Stimulated activated CD4-positive, alpha-beta T cell treated with anti-CD3 and anti-CD28 coated beads, Interleukin-4, amount 100 ng/mL, for 1 hour (primary cell): ENCODE measurements at regions not wholly inside any gene's neighbourhood (a gene's known extent, or its start where the extent isn't known, plus 50 kb on each side); places are given as distances from the start of the nearest gene placed in this dataset.
"Not testable (repeated sequence)": the region's sequence is repeated elsewhere in the genome, so short reads cannot be mapped to it uniquely, and the experiment has no call there.

Experiments used
- DNase-seq: peaks from one replicate; pipeline ENCODE4 v3.0.0-alpha.2; 2020

DNA sequence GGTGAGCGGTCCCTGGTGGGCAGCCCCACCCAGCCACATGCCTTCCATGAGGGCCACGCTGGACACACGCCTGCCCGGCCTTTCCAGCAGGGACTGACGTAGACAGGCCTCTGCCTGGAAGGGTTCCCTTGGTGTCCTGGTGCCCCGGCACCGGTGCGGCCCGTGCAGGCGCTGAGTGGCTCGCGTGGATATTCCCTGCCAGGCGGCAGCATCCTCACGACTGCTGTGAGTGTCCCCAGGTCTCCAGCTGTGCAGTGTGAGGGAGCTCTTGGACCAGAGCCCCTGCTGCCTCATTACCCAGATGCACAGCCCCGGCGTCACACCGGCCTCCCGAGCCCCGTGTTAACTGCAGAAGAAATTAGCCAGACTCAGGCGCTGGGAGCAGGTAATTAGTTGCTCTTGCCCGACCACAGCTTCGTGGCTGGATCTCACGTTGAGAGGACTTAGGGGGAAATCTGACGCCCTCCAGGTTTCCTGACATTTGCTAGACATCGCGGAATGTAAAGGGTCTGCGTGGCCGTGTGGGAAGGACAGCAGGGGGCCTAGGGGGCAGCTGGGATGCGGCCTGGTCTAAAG lies 1196.3 kb downstream of the BRD1 start:
- DNase-seq, result no peak

DNA sequence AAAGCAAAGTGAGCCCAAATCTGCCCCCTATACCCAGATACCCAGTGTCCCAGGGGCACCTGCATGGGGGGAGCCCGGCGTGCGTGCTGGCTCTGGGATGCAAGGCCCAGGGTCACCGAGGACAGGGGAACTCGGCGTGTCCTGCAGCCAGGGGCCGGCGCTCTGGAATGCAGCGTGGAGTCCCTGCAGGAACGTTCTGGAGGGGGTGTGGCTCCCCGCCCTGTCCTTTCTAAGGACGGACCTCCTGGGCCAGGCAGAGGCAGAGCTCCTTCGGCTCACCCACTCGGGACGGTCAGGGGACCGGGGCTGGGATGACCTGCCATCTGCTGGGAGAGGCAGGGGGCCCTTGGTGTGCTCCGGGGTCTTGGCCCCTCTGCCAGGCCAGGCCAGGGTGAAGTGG lies 1196.8 kb downstream of the BRD1 start:
- DNase-seq, result no peak

DNA sequence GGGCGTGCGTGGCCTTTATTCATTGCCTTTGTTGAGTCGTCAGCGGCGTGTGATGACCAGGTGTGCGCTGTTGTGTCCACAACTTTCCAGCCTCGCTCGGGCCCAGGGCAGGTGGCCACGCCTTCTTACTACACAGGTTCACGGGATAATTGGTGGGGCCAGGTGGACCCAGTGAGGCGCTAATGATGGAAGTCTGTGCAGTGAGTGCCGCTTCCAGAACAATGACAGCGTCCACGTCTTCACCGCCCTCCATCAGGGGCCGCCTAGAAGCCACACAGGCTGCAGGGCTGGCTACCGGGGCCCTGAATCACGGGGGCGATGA lies 1197.3 kb downstream of the BRD1 start:
- DNase-seq, result no peak

DNA sequence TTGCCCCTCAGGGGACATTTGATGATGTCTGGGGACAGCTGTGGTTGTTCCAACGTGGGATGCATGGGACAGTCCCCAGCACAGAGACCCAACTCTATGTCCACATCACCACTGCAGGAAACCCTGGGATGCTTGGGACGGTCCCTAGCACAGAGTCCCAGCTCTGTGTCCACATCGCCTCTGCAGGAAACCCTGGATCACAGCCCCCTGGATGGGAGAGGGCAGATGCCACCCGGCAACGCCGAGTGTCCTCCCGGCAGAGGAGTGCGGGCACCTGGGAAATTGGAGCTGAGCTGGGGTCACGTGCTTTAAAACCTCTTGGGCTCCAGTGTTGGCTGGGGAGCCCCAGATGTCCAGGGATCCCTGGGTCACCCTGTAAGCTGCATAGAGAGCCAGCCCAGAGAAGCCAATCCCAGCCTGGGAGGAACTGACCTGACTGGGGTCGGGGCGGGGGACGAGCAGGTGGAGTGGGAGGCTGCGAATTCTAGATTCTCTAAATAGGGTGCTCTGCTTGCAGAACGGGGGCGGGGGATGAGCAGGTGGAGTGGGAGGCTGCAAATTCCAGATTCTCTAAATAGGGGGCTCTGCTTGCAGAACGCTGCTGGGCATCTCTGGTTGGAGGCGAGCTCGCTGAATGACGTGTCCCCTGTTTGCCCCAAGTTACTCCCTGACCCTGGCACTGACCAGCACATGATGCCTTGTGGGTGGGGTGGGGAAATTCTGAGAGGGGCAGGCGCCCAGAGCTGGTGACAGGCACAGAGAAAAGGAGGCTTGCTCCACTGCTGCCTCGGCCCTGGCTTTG lies 1197.8 kb downstream of the BRD1 start:
- no peak for DNase-seq

DNA sequence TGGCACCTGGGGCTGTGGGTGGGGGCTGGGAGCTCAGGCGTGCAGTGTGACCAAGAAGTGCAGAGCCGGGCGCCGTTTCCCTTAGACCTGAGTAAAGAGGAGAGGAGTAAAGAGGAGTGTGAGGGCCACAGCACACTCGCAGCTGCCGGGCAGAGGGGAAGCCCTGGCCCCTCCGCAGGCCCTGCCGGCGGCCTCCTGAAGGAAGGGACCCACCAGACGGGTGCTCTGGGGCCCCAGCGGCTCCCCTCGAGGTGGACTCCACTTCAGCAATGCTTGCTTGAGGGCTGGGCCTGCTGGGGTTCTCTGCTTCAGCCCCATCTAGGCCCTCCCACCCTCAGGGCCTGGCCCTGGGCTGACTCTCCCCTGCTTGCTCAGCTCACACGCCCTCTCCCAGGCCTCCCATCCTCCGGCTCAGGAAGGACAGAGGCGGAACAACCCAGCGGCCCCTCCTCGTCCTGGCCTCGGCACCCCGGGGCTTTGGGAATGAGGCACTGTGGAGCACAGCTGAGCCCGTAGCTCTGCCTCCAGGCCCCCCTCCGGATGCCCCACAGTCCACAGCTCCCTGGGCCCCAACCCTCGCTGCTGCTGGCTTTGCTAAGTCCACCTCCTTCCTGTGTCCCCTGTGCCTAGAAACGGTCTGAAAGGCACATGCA lies 1198.7 kb downstream of the BRD1 start:
- DNase-seq, result no peak

DNA sequence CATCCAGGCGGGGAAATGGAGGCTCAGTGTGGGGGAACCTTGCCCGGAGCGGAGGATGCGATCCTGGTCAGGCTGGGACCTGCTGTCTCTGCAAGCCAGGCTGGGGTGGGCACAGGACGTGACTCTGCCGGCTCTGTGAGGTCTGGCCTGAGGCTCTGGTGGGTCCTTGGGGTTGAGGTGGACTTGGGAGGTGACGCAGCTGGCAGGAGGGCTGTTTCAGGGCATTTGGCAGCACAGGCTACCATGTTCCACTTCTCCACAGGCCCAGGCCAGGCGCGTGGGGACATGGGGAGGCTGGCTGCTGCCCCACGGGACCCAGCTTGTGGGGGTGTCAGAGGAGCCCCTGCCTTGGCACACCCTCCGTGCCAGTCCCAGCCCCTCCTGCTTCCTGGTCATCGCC lies 1199.7 kb downstream of the BRD1 start:
- no peak for DNase-seq

DNA sequence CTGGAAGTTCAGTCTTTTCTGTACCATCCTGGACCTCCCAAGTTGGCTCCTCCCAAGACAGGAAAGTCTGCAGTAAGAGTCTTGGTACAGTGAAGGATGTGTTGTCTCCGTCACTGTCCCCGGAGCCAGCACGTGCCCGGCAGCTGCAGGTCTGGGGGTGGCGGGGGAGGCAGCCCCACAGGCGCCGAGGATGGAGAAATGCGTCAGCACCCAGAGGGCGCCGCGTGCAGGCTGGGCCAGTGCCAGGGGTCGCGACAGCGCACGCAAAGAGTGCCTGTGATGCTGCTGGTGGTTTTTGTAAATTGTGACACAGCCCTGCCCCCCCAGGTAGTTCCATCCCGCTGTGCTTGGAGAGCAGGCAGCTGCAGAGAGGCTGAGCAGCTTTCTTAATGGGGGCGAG lies 1200.5 kb downstream of the BRD1 start:
- no peak for DNase-seq

DNA sequence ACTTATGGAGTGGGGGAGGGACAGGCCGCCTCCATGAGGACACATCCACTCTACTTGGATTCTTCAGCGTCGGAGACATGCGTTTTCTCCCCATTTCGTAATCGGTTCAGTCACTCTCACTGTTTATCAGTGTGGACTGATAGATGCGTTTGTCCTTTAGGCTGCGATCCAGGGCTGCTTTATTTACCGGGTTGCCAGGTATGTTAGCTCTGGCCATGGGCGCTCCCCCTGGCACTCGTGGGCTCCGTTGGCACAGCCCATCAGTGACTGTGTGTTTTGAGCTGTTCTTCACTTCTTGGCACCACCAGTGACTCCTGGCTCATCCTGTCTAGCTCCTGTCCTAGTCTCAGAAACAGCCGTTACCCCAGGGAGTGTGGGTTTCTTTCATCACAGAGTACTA lies 1203.3 kb downstream of the BRD1 start:
- no peak for DNase-seq

DNA sequence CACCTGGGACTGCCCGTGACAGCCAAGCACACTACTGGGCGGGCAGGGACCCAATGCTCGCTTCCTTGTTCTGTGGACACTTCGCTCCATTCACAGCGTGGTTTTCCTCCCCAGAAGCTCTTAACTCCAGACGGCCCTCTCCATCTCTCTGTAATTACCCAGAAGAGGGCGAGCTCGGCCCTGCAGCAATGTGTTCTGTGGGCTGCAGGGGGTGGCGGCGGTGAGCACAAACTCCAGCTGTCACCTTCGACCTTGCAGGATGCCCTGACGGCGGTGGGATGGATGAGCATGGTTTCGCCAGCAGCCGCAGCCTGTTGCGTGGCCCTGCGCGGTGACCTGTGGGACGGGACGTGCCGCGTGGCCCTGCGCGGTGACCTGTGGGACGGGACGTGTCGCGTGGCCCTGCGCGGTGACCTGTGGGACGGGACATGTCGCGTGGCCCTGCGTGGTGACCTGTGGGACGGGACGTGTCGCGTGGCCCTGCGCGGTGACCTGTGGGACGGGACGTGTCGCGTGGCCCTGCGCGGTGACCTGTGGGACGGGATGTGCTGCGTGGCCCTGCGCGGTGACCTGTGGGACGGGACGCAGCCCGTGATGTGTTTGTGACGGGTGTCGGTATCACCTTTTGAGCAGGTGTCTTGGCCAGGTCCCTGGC lies 1204.7 kb downstream of the BRD1 start:
- no peak for DNase-seq

DNA sequence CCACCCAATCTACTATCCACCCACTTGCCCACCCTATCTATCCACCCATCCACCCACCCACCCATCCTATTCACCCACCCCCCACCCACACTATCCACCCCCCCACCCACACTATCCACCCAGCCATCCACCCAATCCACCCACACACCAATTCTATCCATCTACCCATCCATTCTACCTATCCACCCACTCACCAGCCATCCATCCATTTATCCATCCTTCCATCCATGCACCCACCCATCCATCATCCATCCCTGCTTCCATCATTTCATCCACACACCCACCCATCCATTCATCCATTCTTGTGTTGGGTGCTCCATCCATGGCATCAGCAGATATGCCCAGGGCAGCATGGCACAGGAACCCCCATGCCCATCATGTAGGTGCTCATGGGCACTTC lies 1206.6 kb downstream of the BRD1 start:
- no peak for DNase-seq

DNA sequence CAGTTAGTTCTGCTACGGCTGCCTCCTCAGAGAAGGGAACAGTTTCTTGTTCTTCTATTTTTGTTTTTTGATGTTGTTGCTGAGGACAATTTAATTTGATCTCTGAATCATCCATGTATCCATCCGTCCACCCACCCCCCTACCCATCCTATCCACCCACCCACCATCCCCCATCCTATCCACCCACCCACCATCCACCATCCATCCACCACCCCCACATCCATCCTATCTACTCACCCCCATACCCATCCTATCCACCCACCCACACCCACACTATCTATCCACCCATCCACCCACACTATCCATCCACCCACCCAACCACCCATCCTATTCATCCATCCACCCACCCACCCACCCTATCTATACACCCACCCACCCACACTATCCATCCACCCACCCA lies 1207.2 kb downstream of the BRD1 start:
- DNase-seq, result not testable (repeated sequence)

DNA sequence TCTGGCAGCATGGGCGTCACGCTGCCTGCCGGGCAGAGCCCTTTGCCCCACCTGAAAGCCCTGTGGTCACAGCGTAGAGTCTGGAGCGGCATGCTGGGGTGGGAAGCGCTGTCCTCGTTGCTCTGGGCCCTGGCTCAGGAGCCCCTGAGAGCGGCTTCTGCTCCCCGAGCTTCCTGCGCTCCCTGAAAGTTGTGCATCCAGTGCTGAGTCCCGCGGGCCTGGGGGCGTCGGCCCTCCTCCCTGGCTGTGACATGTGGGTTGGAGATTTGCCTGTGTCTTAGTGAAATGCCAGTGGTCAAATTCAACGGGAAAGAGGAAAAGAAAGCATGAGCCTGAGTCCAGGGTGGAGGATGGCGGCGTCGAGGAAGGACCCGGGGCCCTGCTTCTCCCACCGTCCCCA lies 1208.0 kb downstream of the BRD1 start:
- DNase-seq, result no peak

DNA sequence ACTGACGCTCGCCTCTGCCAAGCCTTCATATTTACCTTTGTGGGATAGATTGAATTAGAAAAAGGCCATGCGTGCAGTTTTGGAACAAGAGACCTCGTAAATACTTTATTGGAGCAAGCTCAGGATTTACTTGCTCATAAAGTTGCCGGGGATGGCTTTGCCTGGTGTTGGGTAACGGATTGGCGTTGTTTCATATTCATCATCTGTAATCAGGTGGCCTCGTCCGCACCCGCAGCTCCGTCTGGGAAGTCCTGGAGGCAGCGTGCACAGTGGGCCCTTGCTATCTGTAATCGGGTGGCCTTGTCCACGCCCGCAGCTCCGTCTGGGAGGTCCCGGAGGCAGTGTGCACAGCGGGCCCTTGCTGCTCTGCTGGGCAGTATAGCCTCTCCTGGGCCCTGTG lies 1209.3 kb downstream of the BRD1 start:
- no peak for DNase-seq

DNA sequence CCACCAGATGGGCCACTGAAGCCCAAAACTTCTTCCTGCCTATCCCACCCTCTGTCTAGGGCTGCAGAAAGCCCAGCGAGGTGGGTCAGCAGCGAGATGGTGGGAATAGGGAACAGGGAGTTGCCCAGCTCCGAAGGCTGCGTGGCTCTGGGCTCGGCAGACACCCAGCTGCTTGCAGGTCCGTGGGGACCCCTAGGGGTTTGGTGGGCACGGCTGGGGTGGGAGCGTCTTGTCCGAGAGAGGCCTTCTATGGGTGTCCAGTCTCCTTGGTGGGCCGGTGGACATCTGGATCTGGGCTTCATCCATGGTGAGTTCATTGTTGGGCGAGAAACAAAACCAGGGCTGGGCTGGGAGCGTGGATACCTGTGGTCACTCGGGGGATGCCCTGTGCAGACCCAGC lies 1211.0 kb downstream of the BRD1 start:
- no peak for DNase-seq

DNA sequence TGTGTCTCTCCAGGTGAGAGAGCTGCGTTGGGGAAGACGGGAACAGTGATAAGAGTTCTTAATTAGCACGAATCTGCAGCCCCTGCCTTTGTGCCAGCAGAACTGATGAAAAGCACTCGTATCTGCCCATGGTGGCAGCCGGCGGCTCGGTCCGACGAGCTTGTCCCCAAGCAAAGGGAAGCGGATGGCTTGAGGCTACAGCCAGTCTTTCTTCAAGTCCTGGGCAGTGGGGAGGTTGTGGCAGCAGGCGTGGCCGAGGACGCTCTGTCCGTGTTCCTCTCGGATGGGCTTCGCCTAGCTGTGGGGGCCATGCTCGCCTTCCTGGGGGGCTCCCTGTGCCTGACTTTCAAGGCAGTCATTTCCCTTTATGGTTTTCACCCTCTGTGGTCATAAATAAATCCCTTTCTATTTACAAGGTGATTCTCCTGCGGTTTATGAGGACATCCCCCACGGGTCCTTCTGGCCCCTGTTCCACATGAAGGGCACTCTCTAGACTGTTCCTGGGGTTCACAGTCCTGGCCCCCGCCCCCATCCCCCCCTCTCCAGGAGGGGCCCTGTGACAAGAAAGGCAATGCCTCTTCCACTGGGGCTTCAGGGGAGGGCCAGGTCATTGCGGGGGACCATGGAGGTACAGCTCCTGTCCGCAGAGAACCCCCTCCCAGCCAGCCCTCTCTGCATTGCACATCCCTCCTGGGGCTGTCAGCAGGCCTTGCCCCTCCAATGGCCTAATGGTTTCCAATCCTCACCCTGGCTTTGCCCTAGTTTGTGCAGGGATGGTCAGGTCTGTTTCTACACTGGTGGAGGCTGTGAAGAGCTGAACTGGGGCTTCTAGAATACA lies 1212.3 kb downstream of the BRD1 start:
- DNase-seq, result no peak

DNA sequence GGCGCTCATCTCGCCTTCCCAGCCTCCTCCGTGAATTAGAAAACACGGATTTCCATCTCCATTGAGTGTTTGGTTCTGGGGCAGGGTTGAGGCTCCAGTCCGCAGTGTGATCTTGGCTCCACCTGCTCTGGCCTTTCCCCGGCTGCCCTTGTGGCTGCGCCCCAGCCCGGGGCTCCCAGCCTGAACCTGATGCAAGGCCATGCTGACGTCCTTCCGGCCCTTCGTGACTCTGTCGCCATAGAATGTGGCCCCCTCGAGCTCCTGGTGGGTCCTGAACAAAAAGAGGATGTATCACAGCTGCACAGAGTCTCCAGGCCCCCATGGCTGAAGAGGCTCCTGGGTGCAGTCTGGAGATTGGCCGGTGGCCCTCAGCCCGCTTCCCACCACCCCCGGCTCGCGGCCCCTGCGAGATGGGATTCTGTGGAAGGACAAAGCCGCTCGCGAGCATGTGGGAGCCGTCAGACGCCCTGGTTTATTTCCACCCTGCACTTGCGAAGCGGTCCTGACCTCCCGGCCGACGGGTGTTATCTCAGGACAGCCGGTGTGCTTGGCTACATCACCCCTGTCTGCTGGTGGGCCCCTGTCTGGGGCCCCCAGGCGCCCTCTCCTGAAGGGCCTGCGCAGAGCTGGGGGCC lies 1214.0 kb downstream of the BRD1 start:
- DNase-seq, result no peak

DNA sequence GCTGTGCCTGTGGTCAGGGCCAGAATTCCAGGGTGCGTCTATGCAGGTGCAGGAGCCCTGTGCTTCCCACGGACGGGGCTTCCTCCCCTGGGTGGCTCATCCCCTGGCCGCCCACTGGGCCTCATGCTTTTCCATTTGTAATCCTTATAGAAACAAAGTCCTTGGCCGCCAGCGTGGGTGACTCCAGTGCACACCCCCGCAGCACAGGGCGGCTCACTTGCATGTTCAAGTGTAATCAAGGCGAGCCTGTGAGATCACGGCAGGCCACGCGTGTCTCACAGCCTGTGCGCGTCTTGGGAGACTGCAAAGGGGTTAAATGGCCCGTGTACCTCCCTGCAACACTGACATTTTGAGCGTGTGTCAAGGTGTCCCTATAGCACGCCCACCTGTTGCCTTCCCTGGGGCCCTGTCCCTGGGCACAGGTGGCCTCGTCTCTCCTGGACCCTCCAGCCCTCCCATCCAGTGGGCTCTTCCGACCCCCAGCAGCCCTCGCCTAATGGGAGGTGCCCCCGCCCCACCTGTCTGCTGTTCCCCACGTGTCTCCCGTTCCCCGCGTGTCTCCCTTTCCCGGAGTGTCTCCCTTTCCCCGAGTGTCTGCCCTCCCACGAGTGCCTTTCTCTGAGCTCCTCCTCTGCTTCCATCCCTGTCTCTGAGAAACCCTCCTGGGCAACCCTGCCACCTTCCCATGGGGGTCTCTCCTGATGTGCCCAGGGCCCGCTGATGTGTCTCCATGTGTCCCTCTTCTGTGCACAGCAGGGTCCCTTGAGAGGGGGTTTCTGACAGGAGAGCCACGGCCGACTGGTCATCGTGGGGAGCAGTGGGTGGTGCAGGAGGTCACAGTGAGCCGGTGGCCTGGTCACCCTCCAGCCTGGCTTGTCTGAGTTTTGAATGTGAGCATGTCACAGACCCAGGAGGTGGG lies 1215.3 kb downstream of the BRD1 start:
- DNase-seq, result no peak

DNA sequence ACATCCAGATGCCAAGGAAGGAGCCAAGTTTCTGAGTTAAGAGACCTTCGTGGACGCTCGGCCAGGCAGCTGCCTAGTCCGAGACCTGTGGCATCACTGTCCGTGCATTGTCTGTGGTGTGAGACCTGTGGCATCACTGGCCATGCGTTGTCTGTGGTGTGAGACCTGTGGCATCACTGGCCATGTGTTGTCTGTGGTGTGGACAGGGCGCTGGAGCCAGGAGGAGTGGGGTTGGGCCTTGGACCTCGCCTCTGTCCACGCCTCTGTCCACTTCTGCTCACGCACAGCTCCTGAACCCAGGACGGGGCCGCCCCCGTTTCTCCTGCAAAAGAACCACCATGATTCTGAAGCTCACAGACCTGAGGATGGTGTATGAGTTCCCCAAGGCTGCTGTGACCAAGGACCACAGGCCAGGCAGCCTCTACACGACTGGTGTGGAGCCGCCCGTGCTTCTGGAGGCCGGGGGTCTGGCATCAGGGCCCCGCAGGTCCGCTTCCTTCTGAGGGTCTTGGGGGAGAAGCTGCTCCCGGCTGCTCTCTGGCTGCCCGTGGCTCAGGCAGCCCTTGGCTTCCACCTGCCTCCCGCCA lies 1218.3 kb downstream of the BRD1 start:
- no peak for DNase-seq

DNA sequence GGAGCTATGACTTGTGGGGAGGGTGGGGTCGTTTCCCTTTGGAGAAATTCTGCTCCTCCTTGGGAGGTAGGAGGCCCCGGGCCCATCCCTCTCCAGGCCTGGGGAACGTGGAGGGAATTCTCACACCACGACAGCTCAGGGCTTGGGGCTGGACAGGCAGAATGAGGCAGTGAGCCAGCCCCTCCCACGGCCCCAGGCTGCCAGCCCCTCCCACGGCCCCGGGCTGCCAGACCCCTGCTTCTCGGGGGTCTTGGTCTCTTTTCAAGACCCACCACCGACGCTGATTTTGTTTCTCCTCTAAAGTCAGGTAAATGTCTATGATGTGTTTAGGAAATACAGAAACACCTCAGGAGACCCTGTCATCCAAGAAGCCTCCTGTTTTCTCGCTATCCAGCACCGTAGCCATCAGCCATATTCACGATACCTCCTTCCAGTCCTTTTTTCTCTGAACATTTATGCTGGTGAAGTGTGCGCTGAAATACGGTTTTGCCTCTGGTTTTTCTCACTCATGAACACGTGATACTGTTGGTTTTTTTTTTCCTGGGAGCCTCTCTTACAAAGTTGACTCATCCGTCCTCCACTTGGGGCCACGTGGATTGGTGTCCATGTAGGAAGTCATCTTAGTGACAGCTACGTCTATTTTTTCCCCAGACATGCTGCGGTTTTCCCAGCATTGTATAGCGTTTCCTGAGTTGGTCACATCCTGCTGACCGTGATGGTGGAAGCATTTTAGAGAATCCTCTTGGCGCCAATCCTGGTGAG lies 1219.6 kb downstream of the BRD1 start:
- no peak for DNase-seq

DNA sequence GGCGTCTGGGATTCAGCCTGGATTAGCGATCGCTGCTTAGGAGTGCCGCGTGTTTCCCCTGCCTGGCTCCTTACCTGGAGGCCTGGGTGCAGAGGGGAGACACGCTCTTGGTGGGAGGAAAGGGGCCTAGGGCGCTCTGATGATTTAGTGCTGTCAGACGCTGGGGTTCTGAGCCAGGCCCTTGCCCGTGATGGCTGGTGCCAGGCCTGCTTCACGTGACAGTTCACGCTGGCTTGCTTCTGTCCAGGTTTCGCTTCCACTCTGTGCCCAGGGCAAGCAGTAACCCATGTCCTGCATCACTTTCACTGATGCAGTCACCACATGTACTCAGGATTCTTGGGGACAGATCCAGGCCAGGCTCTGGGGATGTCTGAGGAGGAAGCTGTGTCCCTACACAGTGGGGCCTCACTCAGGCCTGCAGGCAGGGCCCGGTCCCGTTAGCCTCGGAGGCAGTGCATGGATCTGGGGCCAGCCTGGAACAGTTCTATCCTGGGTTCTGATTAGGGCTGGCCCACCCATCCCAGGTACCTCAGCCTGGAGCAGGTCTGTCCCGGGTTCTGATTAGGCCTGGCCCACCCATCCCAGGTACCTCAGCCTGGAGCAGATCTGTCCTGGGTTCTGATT lies 1220.9 kb downstream of the BRD1 start:
- no peak for DNase-seq
